ENCODE measurements at regions not wholly inside any gene's neighbourhood (a gene's known extent, or its start where the extent isn't known, plus 50 kb on each side); places are given as distances from the start of the nearest gene placed in this dataset.

DNA sequence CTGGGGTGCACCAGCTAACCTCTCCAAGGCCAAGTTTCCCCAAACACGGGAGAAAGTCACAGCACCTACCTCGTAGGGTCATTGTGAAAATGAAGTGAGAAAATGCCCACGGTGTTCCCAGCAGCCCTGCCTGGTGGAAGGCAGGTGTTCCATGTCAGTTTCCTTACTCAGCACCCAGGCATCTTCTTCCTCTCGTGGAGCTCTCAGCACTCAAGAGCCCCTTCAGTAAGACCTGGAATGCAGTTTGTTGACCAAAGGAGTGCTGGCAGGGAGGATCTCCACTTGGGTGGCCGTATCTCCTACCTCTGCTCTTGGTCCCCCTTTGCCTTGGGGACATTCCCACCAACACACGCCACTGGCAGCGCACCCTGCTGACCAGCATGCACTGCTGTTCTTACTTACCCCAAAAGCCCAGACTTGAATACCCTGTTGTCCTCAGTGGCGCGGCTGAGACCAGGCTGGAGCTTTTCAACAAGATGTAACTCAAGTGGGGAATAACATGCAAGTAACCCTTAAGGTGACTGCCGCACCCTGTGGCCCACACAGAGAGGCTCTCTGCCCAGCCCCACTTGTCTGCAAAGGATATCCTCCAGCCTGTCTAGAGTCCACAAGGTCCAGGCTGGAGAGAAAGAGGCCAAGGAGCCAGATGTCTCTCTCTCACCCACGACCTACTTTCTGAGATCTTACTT lies 201.2 kb upstream of the TMEM45B start:
- TF ChIP-seq EZH2 (IDR thresholded peaks at IDR 0.05; ENCODE audit: low read depth): no peak
- TF ChIP-seq, protein P1, sequence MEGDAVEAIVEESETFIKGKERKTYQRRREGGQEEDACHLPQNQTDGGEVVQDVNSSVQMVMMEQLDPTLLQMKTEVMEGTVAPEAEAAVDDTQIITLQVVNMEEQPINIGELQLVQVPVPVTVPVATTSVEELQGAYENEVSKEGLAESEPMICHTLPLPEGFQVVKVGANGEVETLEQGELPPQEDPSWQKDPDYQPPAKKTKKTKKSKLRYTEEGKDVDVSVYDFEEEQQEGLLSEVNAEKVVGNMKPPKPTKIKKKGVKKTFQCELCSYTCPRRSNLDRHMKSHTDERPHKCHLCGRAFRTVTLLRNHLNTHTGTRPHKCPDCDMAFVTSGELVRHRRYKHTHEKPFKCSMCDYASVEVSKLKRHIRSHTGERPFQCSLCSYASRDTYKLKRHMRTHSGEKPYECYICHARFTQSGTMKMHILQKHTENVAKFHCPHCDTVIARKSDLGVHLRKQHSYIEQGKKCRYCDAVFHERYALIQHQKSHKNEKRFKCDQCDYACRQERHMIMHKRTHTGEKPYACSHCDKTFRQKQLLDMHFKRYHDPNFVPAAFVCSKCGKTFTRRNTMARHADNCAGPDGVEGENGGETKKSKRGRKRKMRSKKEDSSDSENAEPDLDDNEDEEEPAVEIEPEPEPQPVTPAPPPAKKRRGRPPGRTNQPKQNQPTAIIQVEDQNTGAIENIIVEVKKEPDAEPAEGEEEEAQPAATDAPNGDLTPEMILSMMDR (conservative IDR thresholded peaks at IDR 0.05): no peak
- intact Hi-C loops (cut with micrococcal nuclease; ENCODE audit: unreplicated experiment): no loop called here
- ChIA-PET POLR2A (ENCODE audit: unreplicated experiment) (no interaction called here), CTCF (no interaction called here)
- no peak for DNase-seq
- BruUV-seq (replicated peaks): no TSS peak
- Histone ChIP-seq H3F3A (ENCODE audit: insufficient read depth, low read depth) (no peaks in the 10 kb centered on the region), H3K27me3 (ENCODE audit: insufficient read depth, low read depth) (no peaks in the 10 kb centered on the region), H3K79me2 (ENCODE audit: low read depth) (no peaks in the 10 kb centered on the region), H2AFZ (no peak overlapping the region), H3K9me2 (ENCODE audit: insufficient read depth) (no peaks in the 10 kb centered on the region), H4K20me1 (ENCODE audit: insufficient read depth) (no peaks in the 10 kb centered on the region), H3K4me3 (no peak overlapping the region), H3K27ac (no peak overlapping the region), H3K9me3 (ENCODE audit: insufficient read depth, low read depth) (no peaks in the 10 kb centered on the region), H3K36me3 (ENCODE audit: low read depth) (no peaks in the 10 kb centered on the region), H3K4me1 (replicated peaks; ENCODE audit: insufficient read depth) (peaks cover 8% of the 10 kb centered on the region; the same call in 1 of the 2 replicates), H3K4me2 (no peak overlapping the region)

- Histone ChIP-seq H4K20me1 (ENCODE audit: insufficient read depth) (no peaks in the 10 kb centered on the region), H3K27me3 (ENCODE audit: insufficient read depth, low read depth) (no peaks in the 10 kb centered on the region), H3K4me1 (replicated peaks; ENCODE audit: insufficient read depth) (peaks cover 17% of the 10 kb centered on the region), H3F3A (ENCODE audit: insufficient read depth, low read depth) (no peaks in the 10 kb centered on the region), H2AFZ (no peak overlapping the region), H3K36me3 (ENCODE audit: low read depth) (no peaks in the 10 kb centered on the region), H3K79me2 (ENCODE audit: low read depth) (no peaks in the 10 kb centered on the region), H3K9me3 (ENCODE audit: insufficient read depth, low read depth) (no peaks in the 10 kb centered on the region), H3K9me2 (ENCODE audit: insufficient read depth) (no peaks in the 10 kb centered on the region), H3K4me3 (no peak overlapping the region), H3K4me2 (no peak overlapping the region), H3K27ac (no peak overlapping the region)
- ChIA-PET POLR2A (ENCODE audit: unreplicated experiment) (no interaction called here), CTCF (no interaction called here)
- intact Hi-C loops (cut with micrococcal nuclease; ENCODE audit: unreplicated experiment): no loop called here
- TF ChIP-seq, protein P1 (conservative IDR thresholded peaks at IDR 0.05): no peak
- TF ChIP-seq EZH2 (IDR thresholded peaks at IDR 0.05; ENCODE audit: low read depth): no peak
- BruUV-seq (replicated peaks): no TSS peak
- DNase-seq: no peak
These were observed 197.5 kb upstream of the TMEM45B start for GRCh38 chr11:129618046-129618569.

DNA sequence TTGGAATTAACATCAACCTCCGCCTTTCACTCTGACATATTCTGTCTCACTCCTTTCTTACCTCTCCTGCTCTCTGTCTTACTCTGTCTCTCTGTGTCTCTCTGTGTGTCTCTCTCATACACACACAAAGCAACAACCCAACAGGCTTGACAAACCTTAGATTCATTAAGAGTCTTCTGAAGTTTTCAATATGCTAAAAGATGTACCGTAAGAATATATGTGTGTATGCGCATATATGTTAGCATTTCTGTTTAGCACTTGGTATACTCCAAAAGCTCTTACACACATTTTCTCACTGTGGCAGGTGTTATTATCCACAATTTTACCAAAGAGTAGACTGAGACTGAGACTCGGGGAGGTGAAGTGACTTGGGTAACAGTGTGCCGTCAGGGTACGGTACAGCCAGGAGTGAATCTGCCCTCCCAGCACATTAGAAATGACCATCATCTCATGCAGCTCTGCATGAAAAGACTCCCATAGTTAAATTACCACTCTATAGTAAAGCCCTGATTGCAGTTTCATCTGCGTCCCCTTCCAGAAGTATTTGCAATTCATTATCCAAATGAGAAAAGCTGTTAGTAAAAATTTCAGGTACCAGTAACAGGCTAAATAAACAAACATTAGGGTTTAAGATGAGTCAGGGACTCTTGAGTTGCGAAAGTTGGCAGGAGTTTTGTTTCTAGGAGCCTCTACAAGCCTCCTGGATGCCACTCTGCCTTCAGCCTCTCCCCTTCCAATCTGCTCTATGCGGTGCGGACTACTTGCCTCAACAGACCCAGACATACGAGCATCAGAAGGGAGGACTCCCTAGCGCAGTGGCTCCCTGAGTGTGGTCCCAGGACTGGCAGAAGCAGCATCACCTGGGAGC lies 195.2 kb upstream of the TMEM45B start:
- TF ChIP-seq EZH2 (IDR thresholded peaks at IDR 0.05; ENCODE audit: low read depth): no peak
- TF ChIP-seq, protein P1 (conservative IDR thresholded peaks at IDR 0.05): no peak
- H3K4me3 ChIP-seq: no peak overlapping the region
- H3K4me1 ChIP-seq (replicated peaks; ENCODE audit: insufficient read depth): peaks cover 17% of the 10 kb centered on the region
- peak overlapping the region; percentile 48 for H3K4me2 ChIP-seq
- no peaks in the 10 kb centered on the region for H3K9me3 ChIP-seq (ENCODE audit: insufficient read depth, low read depth)
- CTCF ChIA-PET: no interaction called here
- intact Hi-C loops (cut with micrococcal nuclease; ENCODE audit: unreplicated experiment): no loop called here
- no peaks in the 10 kb centered on the region for H4K20me1 ChIP-seq (ENCODE audit: insufficient read depth)
- no TSS peak for BruUV-seq (replicated peaks)
- no peak overlapping the region for H2AFZ ChIP-seq
- no peaks in the 10 kb centered on the region for H3K36me3 ChIP-seq (ENCODE audit: low read depth)
- no peaks in the 10 kb centered on the region for H3F3A ChIP-seq (ENCODE audit: insufficient read depth, low read depth)
- H3K27me3 ChIP-seq (ENCODE audit: insufficient read depth, low read depth): no peaks in the 10 kb centered on the region
- no peaks in the 10 kb centered on the region for H3K79me2 ChIP-seq (ENCODE audit: low read depth)
- no peak overlapping the region for H3K27ac ChIP-seq
- POLR2A ChIA-PET (ENCODE audit: unreplicated experiment): no interaction called here
- H3K9me2 ChIP-seq (ENCODE audit: insufficient read depth): no peaks in the 10 kb centered on the region
- peak in 1 of 2 experiments; percentile 74 for DNase-seq
